HG03565 (cell line): ENCODE measurements at regions not wholly inside any gene's neighbourhood (a gene's known extent, or its start where the extent isn't known, plus 50 kb on each side); places are given as distances from the start of the nearest gene placed in this dataset.

Source experiments
- ATAC-seq: cut with Tn5 transposase; IDR thresholded peaks from one replicate; pipeline ENCODE4 v1.9.1; 2021; ENCODE audit warnings: mild to moderate bottlenecking, moderate library complexity; ENCODE audit not compliant: unreplicated experiment

- ATAC-seq, result no peak
Measured at GRCh38 chr7:131624536-131624935, 68.1 kb upstream of the PODXL start.

- ATAC-seq, result no peak
Measured at GRCh38 chr7:131623154-131623553, 66.7 kb upstream of the PODXL start.

- no peak for ATAC-seq
Measured at GRCh38 chr7:131621652-131622051, 65.2 kb upstream of the PODXL start.

GRCh38 chr7:131620673-131621609, 64.5 kb upstream of the PODXL start:
- no peak for ATAC-seq

GRCh38 chr7:131619336-131620305, 63.2 kb upstream of the PODXL start:
- ATAC-seq, result no peak

- no peak for ATAC-seq
Measured at GRCh38 chr7:131618391-131618790, 62.0 kb upstream of the PODXL start.

- ATAC-seq, result no peak
Measured at GRCh38 chr7:131616487-131617200, 60.2 kb upstream of the PODXL start.

GRCh38 chr7:131613909-131614308, 57.5 kb upstream of the PODXL start:
- ATAC-seq, result no peak

- no peak for ATAC-seq
Measured at GRCh38 chr7:131610007-131610406, 53.6 kb upstream of the PODXL start.

- no peak for ATAC-seq
Measured at GRCh38 chr7:131608116-131608500, 51.7 kb upstream of the PODXL start.

- ATAC-seq, result no peak
Measured at GRCh38 chr7:131607291-131608115, 51.1 kb upstream of the PODXL start.

GRCh38 chr7:131606346-131607290, 50.2 kb upstream of the PODXL start:
- ATAC-seq, result no peak
